Tibial nerve (tissue), 4 donors: ENCODE measurements at regions not wholly inside any gene's neighbourhood (a gene's known extent, or its start where the extent isn't known, plus 50 kb on each side); places are given as distances from the start of the nearest gene placed in this dataset. TPM values are rescaled to one million over a fixed set of nuclear protein-coding genes. Genes with fewer than 3 reads are reported as not detected.

Experiments used
- DNase-seq, 2 donors: peaks; one replicate each; pipeline ENCODE4 v3.0.0-alpha.2; 2019; ENCODE audit warnings: low spot score in 2 of 2
- H3K27ac ChIP-seq, 4 donors: fragments of 200-600 bp; sonication (generic) in 3 of 4; one replicate each; pipeline ENCODE4 v1.5.1; 2017 to 2019; ENCODE audit warnings: mild to moderate bottlenecking in 1 of 4
- H3K27me3 ChIP-seq, 2 donors: fragments of 200-600 bp; sonication (generic) in 1 of 2; one replicate each; pipeline versions ENCODE4 v1.5.1 to v1.6.0; 2017 to 2019
- H3K36me3 ChIP-seq, 3 donors: fragments of 200-600 bp; sonication (generic); one replicate each; pipeline ENCODE4 v1.5.1; 2018 to 2019
- H3K4me1 ChIP-seq, 4 donors: fragments of 200-600 bp; sonication (generic) in 3 of 4; one replicate each; pipeline ENCODE4 v1.5.1; 2017 to 2019
- H3K4me3 ChIP-seq, 4 donors: fragments of 200-600 bp; sonication (generic) in 3 of 4; one replicate each; pipeline ENCODE4 v1.5.1; 2017 to 2019; ENCODE audit warnings: mild to moderate bottlenecking in 1 of 4, moderate library complexity in 1 of 4
- H3K9me3 ChIP-seq, 4 donors: fragments of 200-600 bp; sonication (generic) in 3 of 4; one replicate each; pipeline ENCODE4 v1.5.1; 2017 to 2019
- CTCF ChIP-seq, 5 experiments: fragments of 200-600 bp in 3 of 5; fragments of 450-650 bp in 2 of 5; sonication (generic) in 3 of 5; IDR thresholded peaks; one replicate each; pipeline ENCODE4 v1.5.1; 2016 to 2019; ENCODE audit warnings: antibody characterized with exemption in 5 of 5, mild to moderate bottlenecking in 3 of 5, moderate library complexity in 2 of 5
- EP300 ChIP-seq, 2 donors: sonication (generic); formaldehyde crosslinking; IDR thresholded peaks; one replicate each; pipeline ENCODE4 v1.6.1; 2017; ENCODE audit warnings: antibody characterized with exemption in 2 of 2, mild to moderate bottlenecking in 1 of 2
- POLR2A ChIP-seq, 2 donors: fragments of 450-650 bp; IDR thresholded peaks; one replicate each; pipeline ENCODE4 v1.6.1; 2017; ENCODE audit warnings: antibody characterized with exemption in 2 of 2, mild to moderate bottlenecking in 2 of 2, moderate library complexity in 2 of 2
- WGBS, 2 donors: methylation state at CpG; one replicate each; pipeline ENCODE4 v1.1.5; 2018; 5-methylcytosine and 5-hydroxymethylcytosine counted together
- small RNA-seq: library from RNA; depleted of rRNA; stranded (forward); fragments of <200 nt; gene quantifications from one replicate; pipeline ENCODE3, GENCODE V24; 2016

GRCh38 chr14:60585676-60586075 is 63.6 kb downstream of the SIX1 start:
- Histone ChIP-seq H3K27ac (no peak overlapping the region), H3K4me1 (no peaks in the 10 kb centered on the region), H3K36me3 (no peaks in the 10 kb centered on the region), H3K27me3 (no peaks in the 10 kb centered on the region), H3K4me3 (no peak overlapping the region), H3K9me3 (peaks cover 0 to 11% (median 0%) of the 10 kb centered on the region in 4 donors)
- no peak for DNase-seq
- TF ChIP-seq EP300 (IDR thresholded peaks at IDR 0.05), result no peak
- WGBS, 2 donors, result 97 to 98% methylated on average over 3 of the region's 3 CpGs

- H3K27ac ChIP-seq, result no peak overlapping the region
- WGBS, 2 donors, result 96 to 100% methylated on average over 1 of the region's 1 CpG
- no peaks in the 10 kb centered on the region for H3K9me3 ChIP-seq
- H3K4me3 ChIP-seq, result no peak overlapping the region
- peaks cover 0 to 6% (median 0%) of the 10 kb centered on the region in 4 donors for H3K4me1 ChIP-seq
- H3K36me3 ChIP-seq, result no peaks in the 10 kb centered on the region
- H3K27me3 ChIP-seq, result no peaks in the 10 kb centered on the region
- no peak for TF ChIP-seq CTCF (IDR thresholded peaks at IDR 0.05)
- TF ChIP-seq POLR2A (IDR thresholded peaks at IDR 0.05), result no peak
- TF ChIP-seq EP300 (IDR thresholded peaks at IDR 0.05), result no peak
- DNase-seq, result no peak
Measured at GRCh38 chr14:60589442-60589841, 59.8 kb downstream of the SIX1 start.

DNA sequence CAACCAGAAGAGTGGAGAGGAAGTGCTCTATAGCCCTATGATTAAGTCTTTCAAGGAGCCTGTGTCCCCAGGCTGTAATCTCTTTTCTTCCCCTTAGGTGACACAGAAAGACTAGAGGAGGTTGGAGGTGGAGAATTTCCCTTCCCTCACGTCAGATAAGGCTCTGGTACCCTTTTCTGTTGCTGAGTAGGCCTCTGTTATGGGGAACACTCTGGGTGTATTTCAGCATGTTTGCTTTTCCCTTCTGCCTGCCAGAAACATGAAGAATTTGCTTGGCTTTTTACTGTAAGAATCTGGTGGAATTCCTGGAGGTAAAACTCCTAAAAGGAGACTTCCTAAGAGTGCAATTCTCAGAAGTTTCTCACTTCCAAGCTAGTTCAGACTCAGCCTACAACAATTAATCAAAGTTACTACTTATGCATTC is 58.3 kb downstream of the SIX1 start:
- Histone ChIP-seq H3K4me1 (peaks cover 0 to 6% (median 0%) of the 10 kb centered on the region in 4 donors), H3K27me3 (no peaks in the 10 kb centered on the region), H3K27ac (no peak overlapping the region), H3K36me3 (no peaks in the 10 kb centered on the region), H3K9me3 (no peaks in the 10 kb centered on the region), H3K4me3 (no peak overlapping the region)
- no peak for TF ChIP-seq CTCF (IDR thresholded peaks at IDR 0.05)
- no peak for TF ChIP-seq POLR2A (IDR thresholded peaks at IDR 0.05)
- no peak for TF ChIP-seq EP300 (IDR thresholded peaks at IDR 0.05)
- 6 to 25% methylated on average over 1 of the region's 1 CpG for WGBS, 2 donors
- DNase-seq, result no peak

Small RNA genes lying in the stretch of these regions (small RNA-seq; reads per million reads assigned to genes)
- gene AL049874.2, result not detected
